ENCODE measurements at regions not wholly inside any gene's neighbourhood (a gene's known extent, or its start where the extent isn't known, plus 50 kb on each side); places are given as distances from the start of the nearest gene placed in this dataset.
A peak's percentile ranks its signal among the peaks of the same experiment; 100 is the strongest.

DNA sequence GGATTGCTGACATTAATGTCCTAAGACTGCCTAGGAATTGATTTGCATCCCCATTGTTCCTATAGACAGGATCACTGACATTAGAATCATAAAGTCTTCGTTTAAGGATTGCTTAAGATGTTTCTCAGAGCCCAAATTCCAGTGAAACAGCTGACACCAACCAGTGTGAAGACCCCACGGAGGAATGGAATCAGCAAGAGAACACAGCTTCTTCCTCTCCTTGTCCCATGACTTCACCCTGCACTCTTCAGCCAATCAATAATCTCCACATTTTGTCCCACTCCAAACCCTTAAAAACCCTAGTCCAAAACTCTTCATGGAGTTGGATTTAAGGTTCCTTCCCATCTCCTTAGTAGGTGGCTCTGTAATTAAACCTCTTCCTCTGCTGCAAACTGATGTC lies 157.0 kb upstream of the NDUFV2 start:
- DNase-seq, result no peak

- no peak for DNase-seq
Measured at GRCh38 chr18:8946066-8946838, 156.2 kb upstream of the NDUFV2 start.

DNA sequence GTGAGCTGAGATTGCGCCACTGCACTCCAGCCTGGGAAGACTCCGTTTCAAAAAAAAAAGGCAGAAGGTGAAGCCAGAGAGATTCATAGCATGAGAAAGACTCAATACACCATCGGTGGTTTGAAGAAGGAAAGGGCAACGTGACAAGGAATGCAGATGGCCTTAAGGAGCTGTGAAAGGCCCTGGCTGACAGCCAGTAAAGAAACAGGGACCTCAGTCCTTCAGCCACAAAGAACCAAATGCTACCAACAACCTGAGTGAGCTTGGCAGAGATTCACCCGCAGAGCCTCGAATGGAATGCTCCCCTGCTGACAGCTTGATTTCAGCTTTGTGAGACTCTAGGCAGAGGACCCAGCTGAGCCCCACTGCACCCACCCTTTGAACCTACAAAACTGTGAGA lies 154.9 kb upstream of the NDUFV2 start:
- no peak for DNase-seq

GRCh38 chr18:8948011-8948410 lies 154.5 kb upstream of the NDUFV2 start:
- DNase-seq, result no peak

DNA sequence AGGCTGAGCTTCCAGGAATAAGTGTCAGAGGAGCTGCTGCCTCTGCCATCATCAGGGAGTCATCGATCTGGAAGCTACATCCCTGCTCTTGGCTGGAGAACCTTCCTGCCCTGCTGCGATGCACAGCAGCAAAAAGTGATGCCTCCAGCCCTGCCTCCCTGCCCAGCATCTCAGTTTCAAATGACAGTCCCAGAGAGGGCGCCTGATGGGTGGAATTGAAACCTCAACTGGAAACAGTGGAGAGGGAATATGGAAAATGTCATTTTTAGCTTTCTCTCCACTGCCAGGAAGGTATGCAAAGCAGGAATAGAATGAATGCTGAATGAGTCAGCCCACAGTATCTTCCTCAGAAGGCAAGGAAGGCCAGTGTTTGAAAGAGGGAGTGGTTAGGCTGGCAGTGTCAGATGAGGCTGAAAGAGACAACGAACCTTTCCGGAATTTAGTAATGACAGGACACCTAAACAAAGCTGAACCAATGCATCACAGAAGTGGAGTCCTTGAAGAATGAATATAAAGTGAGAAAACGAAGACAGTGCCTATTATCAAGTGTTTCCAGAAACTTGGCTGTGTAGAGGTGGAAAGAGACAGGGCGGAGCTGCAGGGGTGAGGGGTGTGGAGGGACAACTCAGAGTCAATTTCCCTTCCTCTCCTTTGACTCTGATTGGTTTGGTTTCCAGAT lies 153.9 kb upstream of the NDUFV2 start:
- DNase-seq, result no peak

DNA sequence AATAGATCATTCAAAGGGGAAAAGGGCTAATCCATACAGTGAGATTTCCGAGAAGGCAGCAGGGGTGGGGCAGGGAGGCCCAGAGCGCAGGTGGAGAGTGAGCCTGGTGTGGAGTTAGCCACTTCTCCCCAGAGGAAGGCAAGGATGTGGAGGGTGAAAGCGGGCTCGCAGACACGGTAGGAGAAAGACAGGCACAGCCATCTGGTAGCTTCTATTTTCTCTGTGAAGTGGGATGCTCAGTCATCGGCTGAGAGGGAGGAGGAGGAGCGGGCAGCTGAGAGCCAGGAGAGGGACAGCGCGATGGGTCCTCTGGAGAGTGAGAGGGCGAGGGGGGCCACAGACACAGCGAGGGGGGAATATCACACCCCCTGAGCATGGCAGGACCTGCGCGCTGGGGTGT lies 153.3 kb upstream of the NDUFV2 start:
- no peak for DNase-seq

DNA sequence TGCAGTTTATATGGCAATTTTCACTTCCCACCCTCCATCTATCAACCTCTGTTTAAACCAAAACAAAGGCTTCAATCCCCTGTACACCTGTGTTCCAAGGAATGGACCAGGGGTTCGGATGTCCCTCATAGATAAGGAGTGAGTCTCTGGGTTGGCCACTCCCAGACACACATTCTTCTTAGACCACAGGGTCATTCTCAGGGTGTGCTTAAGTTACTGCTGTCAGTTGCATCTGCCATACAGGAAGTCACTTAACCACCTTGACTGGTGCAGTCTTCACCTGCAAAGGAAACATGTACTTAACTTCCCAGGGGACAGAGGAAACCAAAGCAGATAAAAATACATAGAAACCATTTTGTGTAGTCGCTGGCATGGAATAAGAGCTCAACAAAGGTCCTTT lies 151.0 kb upstream of the NDUFV2 start:
- DNase-seq, result peak; percentile 28

DNA sequence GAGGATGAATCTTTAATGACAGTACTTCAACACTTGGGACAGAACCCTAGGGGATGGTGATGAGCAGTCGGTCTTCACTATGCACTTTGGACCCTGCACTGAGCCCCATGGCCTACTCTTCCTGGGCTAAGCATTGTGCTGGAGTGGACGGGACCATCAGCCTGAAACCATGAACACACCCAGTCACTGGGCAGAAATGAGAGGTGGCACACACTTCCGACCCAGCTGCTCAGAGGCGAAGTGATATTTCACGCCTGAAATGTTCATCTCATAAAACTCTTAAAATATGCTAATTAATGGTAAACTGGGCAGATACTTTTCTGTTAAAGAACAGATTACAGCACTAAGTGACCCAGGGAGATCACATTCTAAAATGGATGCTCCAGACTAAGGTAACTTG lies 150.3 kb upstream of the NDUFV2 start:
- DNase-seq, result no peak

DNA sequence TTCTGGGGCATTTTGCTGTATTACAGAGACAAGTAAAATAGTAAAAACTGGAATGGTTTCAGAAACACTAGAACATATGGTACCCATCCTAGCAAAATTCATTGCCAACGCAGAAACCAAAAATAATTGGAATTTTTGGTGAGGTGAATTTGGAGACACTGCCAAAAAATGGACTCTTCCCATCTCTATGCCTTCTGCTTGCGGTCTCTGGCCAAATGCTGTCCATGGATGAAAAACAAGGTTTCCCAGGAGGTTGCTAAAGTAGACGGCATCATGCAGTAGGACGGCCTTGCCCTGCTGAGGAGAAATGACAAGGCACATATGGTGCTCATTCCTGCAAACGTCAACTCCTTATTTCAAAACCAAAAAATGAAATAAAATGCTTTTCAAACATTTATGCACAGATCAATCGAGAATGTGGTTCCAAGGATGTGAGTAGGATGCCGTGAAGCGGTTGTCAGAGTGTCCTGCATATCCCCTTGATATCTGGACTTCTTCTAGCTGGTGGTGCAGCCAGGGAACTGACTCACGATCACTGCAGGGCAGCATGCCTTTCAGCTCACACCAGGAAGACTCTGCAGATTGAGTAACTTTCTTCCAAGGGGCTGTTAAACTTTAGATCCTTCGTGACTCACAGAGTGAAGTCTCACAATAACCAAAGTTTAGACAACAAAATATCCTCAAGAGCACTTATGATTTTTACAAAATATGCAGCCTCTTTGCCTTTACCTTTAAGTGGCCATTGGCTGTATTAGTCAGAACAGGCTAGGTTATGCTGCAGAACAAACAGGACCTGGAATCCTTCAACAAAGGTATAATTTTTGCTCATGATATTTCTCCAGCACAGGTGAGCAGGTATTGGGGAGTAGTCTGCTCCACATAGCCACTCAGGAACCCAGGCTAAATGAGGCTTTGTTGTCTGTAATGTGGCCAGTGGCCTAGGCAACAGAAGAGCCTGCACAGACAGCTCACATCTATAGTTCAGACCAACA lies 149.4 kb upstream of the NDUFV2 start:
- DNase-seq, result no peak

GRCh38 chr18:8957731-8958130 lies 144.8 kb upstream of the NDUFV2 start:
- DNase-seq, result peak; percentile 25

DNA sequence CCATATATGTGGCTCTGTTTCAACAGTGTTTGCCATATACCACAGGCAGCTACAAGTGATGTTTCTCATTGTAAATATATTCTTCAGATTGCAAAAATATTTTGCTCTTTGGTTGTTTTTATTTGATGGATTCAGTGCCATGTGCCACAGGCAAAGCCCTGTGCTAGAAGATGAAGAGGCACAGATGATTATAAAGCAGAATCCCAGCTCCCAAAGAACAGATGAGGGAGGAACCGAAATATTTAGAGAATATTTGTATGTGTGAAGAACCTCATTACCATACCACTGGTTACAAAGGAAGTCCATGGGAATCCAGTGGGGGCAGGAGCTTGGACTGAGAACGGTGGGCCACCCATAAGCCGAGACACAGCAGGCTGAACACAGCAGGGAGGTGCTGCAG lies 143.8 kb upstream of the NDUFV2 start:
- DNase-seq, result no peak

DNA sequence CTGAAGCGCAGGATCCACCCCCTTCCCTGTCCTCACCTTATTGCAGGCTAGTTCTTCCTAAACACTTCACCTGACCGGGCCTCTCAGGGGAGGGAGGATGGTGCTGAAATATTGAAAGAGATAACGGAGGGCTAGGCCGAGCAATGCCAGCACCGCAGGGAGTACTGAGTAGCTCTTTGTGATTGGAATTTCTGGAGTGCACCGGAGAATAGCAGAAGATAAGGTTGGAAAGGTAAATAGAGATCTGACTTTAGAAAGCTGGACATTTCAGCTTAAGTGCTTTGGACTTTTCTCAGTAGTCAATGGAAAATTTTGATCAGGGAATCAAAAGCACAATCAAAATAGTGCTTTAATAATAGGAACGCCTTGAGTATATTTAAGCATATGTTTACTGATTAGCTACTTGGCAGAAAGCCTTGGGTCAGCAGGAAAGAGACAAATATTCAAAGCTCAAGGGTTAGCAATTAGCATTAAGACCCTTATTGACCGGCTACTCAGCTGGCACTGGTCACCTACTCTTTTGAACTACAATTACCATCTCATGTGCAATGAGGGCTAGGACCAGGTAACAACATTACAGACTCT lies 142.9 kb upstream of the NDUFV2 start:
- peak; percentile 9 for DNase-seq

DNA sequence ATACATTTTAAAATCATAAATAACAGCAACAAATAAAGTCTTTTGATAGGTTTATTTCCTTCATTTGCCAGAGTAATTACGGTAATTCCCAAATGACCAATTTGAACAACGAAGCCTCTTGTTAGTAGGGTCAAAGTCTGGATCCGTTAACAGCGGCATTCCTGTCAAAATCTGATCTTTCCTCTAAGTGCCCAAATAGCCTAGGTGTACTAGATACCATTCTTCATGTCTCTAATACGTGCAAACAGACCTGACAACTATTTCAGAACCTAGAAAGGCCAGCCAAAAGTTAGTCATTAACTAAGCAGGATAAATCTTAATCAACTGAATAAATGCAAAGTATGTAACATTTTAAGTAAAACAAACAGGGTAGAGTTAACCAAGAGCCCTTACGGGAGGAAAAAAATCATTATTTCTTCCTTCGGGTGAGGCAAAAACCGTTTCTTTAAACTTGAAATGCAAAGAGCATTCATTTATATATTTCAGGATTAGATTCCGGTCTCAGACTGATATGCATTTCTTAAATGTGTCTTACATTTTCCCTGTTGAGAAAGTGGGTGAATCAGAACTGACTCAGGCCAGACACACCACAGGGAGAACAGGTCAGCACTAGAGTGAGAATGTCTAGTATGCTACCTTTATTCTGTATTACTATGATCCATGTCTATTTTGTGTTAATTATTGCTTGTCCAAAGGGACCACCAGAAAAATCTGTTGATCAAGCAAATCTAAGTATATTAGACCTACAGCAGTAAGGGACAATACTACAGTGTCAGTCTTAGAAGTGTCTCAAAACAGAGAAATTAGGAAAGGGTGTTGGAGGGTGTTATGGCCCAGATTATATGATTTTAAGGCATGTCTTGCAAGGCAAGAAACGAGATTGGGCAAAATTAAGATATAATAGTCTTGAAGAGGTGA lies 141.5 kb upstream of the NDUFV2 start:
- DNase-seq, result no peak

- no peak for DNase-seq
Measured at GRCh38 chr18:8962192-8962779, 140.2 kb upstream of the NDUFV2 start.

DNA sequence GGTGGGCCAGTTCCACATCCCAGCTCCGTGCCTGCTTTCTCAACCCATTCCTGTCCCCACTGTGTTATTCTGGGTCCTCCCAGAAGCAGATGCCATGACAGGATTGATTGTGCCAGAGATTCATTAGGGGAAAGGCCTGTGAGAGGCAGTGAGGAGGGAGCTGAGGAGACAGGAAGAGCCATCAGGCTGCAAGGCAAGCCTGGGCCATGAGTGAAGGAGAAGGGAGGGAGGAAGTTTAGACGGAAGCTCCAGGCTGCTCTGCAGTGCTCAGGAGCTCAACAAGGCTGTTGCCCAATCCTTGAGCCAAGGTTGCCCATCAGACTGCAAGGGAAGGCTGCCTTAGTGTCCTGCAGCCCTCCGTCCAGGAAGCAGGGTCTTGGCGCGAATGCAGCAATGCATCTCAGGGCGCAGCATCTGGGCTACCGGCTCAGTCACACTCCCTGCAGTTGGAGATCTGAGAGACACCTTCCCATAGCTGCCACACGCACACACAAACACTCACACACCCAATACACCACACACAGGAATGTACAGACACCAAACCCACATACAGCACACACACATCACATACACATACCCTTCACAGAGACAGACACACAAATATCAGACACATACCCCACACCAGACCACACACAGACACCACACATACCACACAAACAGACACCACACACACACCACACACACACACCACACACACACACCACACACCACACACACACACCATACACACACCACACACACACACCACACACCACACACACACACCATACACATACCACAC lies 139.5 kb upstream of the NDUFV2 start:
- no peak for DNase-seq

- DNase-seq, result no peak
Measured at GRCh38 chr18:8963876-8964275, 138.6 kb upstream of the NDUFV2 start.

GRCh38 chr18:8965398-8965797 lies 137.1 kb upstream of the NDUFV2 start:
- no peak for DNase-seq

DNA sequence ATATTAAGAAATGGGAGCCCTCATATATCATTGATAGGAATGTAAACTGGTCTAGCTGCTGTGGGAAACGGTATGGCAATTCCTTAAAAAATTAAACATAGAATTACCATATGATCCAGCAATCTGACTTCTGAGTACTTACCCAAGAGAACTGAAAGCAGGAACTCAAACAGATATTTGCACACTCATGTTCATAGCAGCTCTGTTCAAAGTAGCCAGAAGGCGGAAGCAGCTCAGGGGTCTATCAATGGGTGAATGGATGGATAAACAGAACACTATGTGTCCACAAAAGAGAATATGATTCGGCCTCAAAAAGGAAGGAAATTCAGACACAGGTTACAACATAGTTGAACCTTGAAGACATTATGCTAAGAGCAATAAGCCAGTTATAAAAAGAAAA lies 135.7 kb upstream of the NDUFV2 start:
- no peak for DNase-seq

- no peak for DNase-seq
Measured at GRCh38 chr18:8967573-8967972, 134.9 kb upstream of the NDUFV2 start.

- no peak for DNase-seq
Measured at GRCh38 chr18:8969639-8970390, 132.7 kb upstream of the NDUFV2 start.
